ENCODE measurements at regions not wholly inside any gene's neighbourhood (a gene's known extent, or its start where the extent isn't known, plus 50 kb on each side); places are given as distances from the start of the nearest gene placed in this dataset.
"Not testable (repeated sequence)": the region's sequence is repeated elsewhere in the genome, so short reads cannot be mapped to it uniquely, and the experiment has no call there.

DNA sequence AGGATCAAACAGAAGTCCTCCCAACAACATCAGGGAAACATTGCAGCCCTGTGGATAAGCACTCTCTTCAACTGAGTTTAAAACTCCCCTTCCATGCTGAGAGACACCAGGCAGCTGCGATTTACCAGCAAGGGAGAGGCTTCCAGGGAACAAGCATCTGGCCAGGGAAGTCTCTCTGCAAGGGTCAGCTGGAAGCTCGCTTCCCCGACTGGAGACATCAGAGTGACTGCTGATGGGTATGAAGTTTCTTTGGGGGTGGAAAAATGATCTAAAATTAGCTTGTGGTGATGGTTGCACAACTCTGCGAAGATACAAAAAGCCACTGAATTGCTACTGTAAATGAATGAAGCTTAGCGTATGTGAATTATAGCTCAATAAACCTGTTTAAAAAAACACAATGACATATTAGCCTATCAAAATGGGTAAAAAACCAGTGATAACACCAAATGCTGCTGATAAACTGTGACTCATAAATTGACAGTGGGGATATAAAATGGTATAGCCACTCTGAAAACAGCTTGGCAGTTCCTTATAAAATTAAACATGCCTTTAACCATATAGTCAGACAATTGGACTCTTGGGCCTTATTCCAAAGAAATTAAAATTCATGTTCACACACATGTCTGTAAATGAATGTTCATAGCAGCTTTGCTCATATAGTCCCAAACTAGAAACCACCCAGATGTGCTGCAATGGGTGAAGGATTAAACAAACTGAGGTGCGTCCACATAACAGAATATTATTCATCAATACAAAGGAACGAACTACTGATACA lies 1082.0 kb downstream of the SOCS6 start:
- DNase-seq (ENCODE audit: low read depth), result no peak

DNA sequence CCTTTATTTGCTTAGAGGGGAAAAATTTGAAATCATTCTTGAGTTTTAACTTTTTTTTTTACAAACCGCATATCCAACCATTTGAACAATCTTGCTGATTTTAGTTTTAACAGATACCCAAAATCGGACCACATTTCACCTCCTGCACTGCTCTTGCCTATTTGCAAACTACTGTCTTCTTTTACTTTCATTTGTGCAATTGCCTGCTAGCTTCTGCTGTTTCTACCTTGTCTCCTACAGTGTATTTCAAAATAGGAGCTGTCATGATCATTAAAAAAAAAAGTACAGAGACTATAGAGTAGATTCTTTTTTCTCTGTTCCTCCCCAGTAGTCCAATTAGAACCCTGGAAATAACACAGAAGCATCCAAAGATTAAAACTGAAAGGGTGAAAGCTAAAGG lies 1081.2 kb downstream of the SOCS6 start:
- no peak for DNase-seq (ENCODE audit: low read depth)

DNA sequence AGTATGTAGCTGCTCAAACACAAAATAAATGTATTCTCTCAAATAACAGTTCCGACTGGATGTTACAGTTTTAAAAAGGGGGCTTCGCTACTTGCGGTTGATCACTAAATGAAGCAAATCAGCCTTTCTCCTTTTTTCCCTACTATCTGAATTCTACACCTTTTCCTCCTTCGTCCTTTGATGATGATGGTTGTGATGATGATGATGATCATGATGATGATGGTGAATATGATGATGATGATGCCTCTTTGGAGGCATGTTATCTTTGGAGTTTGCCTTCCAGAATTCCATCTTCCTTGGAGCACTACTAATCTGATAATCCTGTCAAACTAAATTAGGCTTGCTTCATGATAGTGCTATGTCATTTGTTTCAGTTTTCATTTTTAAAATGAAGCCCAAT lies 1073.3 kb downstream of the SOCS6 start:
- DNase-seq (ENCODE audit: low read depth), result no peak

DNA sequence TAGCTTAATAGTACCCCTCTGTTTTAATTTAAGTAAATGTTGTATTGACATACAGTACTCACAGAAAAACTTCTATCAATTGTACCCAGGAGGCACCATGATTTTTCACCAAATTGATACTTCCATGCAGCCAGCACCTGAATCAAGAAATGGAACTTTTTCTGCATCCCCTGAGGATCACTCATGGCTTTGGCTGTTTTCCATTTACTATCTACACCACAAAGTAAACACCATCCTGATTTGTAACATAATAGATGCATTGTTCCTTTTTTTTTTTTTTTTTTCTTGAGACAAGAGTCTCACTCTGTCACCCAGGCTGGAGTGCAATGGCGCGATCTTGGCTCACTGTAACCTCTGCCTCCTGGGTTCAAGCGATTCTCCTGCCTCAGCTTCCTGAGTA lies 1066.8 kb downstream of the SOCS6 start:
- not testable (repeated sequence) for DNase-seq (ENCODE audit: low read depth)

DNA sequence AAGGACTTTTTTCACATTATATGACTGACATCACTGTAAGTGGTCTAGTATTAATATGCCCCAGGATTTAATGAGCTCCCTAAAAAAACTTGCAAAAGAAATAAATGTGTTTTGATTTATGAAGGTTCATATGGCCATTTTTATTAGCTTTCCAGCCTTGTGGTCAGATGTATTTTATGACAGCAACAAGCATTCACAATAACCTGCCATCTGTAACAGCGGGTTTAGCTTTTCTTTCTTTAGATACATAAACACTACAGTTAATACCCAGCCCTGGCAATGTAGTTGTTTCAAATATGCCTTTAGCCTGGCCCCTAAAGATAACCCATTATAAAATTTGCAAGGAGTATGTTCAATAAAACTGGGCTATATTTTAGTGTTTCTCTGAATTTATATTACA lies 1063.8 kb downstream of the SOCS6 start:
- DNase-seq (ENCODE audit: low read depth), result no peak

DNA sequence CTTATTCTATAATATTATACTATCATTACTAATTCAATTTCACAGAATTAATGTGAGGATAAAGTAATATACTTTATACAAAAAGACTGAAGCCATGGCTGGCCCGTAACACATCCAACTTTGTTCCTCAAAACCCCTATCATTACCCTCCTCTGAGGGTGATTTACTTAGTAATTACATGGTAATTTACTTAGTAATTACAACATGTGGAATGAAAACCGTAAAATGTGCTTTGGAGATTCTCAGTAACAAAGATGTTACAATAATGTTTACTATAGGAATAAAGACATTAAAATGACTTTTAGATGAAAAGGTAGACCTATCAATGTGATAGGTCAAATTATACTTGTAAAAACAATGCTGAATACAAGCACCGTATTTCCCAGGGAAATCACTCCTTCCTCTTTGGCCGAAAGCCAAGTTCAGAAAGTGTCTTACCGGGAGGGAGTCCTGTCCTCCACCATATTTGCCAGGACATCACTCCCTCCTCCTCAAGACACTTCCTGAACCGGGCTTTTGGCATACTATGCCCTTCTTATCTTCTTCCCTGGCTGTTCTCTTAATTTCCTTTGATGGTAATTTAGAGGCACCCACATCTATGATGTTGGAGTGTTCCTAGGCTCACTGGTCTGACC lies 1047.8 kb downstream of the SOCS6 start:
- DNase-seq (ENCODE audit: low read depth), result no peak

DNA sequence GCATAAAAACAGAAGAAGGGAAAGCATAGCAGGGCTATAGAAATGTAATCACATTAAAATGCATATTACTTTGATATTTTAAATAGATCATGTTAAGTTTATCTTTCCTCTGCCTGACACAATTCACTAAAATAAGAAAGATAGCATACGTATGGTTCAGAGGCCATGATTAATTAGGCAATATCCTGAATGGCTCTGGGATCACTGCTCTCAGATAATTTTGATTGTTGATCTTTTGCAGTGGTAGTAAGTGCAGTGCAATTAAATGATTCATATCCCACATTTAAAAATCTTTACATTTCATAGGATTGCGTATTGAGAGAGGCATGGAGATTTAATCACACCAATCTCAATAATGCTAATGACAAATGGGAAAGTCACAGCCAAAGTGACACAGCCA lies 1040.7 kb downstream of the SOCS6 start:
- DNase-seq (ENCODE audit: low read depth), result no peak

DNA sequence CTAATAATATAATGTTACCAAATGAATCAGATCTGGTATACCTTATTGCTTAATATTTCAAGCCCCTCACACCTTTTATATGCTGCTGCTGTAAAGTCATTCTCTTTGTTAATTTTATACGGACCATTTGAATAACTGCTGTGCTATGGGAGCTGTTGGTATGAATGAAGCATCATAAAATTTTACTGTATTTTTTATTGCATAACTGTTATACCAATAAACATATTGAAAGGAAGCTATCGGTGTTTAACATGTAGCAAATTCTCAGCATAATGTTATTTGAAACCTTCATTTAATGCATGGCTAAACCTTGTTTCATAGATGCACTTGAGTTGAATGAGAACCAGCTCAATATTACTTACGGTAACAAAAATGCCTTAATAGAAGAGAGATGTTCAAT lies 1040.3 kb downstream of the SOCS6 start:
- DNase-seq (ENCODE audit: low read depth), result no peak

DNA sequence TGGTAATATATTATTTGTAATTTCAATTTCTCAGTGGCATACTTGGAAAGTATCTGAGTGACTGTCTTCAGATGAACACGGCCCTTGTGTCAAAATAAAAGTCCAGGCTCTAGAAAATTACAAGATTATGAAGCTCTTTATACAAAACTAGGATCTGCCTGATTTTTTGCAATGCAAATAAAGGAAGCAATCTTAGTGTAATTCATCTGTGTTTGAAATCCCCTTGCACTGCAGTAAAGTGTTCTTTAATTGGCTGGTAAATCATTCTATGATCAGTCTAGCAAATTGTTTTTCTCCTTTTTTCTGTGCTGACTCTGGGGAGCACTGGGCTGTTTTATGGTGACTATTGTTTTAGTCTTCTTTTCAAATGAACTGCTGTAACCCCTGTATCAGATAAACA lies 1039.0 kb downstream of the SOCS6 start:
- no peak for DNase-seq (ENCODE audit: low read depth)

DNA sequence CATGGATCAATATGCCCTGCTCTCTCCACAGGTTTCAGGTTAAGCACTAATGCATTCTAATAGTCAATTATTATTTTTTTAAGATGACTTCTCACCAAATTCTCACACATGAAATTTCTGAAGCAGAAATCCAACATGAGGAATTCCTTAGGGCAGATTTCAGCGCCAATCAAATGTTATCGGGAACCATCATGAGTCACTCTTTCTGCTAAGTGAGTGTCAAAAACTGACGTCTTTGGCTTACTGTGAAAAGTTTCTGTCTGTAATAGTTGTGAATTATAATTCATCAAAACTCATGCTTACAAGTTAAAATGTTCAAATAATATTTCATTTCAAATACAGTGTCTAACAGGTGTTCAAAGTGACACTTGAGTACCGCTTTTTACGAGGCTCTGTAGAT lies 1038.6 kb downstream of the SOCS6 start:
- DNase-seq (ENCODE audit: low read depth), result no peak

DNA sequence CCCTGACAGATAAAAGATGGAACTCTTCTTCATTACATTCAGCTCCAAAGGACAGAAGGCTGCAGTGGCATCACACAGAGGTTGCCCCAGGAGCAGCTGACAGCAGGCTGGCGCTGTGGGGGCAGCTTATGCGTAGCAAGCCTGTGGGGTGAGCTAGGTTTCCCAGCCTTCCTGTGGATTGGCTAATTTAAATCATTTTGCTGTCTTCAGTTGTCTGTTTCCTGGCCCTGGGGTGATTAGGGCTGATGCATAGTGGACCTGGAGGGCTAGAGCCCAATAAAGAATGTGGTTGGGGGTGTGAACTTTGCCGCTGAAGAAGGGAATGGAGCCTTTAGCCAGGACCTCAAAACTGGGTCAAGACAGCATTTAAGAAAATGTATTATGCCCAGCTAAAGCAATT lies 1038.0 kb downstream of the SOCS6 start:
- no peak for DNase-seq (ENCODE audit: low read depth)

DNA sequence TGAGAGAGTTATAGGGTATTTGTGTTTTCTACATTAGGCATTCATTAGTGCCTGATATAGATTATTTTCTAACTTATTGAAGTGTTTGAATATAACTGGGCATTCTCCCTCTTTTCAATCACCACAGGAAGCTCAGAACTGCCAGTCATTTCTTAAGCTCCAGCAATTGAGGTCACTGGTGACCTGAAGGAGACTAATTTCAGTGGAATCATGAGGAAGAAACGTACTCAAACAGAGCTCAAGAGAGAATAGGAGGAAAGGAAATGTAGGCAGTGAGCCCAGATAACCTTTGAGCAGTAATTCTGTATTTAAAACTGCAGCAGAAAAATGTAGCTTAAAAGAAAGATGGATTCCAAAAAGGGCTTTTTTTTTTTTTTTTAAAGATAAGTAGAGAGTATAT lies 1035.5 kb downstream of the SOCS6 start:
- no peak for DNase-seq (ENCODE audit: low read depth)

DNA sequence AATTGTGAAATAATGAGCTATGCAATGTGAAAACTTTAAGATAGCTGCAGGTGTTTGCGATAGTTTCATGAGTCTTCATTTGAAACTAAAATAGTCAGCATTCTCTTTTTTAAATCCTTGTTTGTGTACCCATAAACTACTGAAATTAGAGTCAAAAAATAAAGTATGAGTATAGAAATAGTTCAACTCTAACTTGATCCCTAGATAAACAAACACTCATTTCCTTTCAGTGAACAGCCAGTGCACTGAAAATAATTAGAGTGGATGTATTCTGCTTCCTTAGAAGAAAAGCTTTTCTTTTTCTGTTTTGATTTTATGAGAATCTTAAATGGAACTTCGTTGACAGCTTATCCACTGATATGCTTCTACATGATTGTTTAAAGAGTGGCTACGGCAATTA lies 1033.4 kb downstream of the SOCS6 start:
- no peak for DNase-seq (ENCODE audit: low read depth)

DNA sequence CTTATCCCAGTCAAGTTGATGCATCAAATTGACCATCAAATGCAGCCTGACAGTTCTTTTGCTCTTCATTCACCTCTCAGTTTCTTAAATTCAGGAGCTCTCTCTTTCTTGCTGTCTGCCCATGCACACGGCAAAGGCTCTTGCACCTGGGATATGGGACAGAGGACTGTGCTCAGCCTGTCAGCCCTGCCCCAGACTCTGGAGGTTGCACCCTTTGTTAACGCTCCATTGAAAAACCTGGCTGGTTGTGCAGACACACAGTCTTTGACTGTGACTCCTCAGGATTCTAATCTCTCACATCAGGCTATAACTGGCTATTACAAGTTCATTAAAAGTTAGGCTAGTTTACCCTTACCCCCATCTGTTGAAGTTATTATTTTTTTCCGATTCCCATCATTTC lies 1032.5 kb downstream of the SOCS6 start:
- no peak for DNase-seq (ENCODE audit: low read depth)

DNA sequence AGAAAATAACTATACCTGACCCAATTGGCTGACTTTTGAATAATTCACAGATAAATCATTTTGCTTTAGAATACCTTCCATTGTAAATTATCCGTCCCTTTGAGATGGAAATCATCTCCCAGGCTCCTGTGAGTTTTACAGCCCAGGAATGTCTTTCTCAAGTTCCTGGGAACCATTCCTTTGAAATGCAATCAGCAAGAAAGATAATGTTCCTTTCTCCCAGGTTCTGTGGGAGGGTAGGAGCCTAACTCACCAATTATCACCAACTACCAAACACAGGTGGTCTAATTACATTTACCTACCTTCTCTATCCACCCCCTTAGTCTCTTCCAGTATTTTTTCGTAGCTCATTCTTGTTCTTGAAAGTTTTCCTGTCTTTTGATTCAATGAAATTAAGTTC lies 1016.0 kb downstream of the SOCS6 start:
- no peak for DNase-seq (ENCODE audit: low read depth)

DNA sequence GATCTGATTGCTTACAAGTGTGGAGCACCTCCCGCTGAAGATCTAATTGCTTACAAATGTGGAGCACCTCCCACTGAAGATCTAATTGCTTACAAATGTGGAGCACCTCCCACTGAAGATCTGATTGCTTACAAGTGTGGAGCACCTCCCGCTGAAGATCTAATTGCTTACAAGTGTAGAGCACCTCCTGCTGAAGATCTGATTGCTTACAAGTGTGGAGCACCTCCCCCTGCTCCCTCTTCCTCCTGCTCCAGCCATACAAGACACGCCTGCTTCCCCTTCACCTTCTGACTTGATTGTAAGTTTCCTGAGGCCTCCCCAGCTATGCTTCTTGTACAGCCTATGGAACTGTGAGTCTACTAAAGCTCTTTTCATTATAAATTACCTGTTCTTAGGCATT lies 1014.9 kb downstream of the SOCS6 start:
- not testable (repeated sequence) for DNase-seq (ENCODE audit: low read depth)

DNA sequence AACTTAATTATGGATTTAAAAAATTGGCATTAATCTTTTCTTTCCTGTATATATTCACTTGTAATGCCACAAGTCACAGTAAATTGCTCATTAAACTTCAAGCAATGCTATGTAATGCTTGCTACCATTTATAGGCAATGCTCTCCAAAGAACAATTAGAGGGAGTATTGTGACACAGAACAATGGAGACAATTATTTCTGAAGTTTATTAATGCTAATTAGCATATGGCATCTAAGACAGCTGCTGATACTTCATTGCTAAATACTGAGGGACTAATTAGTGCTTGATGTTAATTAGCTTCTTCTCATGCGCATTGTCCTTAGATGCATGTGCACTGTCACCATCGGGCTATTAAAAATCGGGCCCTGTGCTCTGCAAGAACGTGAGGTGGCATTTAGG lies 1012.8 kb downstream of the SOCS6 start:
- DNase-seq (ENCODE audit: low read depth), result no peak

DNA sequence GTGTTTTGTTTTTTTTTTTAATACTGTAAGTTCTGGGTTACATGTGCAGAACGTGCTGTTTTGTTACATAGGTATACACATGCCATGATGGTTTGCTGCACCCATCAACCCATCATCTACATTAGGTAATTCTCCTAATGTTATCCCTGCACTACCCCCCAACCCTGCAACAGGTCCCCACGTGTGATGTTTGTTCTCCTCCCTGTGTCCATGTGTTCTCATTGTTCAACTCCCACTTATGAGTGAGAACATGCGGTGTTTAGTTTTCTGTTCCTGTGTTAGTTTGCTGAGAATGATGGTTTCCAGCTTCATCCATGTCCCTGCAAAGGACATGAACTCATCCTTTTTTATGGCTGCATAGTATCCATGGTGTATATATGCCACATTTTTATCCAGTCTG lies 1005.4 kb downstream of the SOCS6 start:
- not testable (repeated sequence) for DNase-seq (ENCODE audit: low read depth)

DNA sequence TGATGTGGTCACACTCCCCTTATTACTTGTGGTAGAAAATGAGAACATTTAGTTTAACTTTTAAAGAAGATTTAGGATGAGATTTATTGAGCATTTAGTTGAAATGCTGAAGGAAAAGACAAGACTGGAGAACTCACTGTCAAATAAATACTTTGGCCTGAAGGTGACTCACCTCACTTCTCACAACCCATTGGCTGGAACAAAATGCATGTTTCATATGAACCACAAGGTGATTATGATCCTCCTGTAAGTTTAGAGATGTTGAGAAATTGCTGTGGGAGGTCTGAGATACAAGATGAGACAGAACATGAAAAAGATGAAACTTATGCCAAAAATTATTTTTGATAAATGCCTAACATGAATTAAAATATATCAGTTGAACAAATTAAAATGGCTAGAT lies 1004.5 kb downstream of the SOCS6 start:
- no peak for DNase-seq (ENCODE audit: low read depth)

DNA sequence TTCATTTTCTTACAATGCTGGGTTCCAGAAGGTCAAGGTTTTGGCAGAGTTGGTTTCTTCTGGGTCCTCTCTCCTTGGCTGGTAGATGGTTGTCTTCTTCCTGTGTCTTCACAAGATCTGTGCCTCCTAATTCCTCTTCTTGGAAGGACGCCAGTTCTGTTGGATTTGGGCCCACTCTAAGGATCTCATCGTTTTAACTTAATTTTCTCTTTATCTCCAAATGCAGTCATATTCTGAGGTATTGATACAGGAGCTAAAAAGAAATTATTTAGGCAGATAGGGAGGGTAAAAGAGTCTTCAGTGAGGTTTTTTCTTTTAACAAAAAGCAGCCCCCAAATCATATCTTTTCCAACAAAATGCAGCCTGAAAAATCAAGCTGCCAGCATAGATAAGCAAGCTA lies 998.4 kb downstream of the SOCS6 start:
- no peak for DNase-seq (ENCODE audit: low read depth)

DNA sequence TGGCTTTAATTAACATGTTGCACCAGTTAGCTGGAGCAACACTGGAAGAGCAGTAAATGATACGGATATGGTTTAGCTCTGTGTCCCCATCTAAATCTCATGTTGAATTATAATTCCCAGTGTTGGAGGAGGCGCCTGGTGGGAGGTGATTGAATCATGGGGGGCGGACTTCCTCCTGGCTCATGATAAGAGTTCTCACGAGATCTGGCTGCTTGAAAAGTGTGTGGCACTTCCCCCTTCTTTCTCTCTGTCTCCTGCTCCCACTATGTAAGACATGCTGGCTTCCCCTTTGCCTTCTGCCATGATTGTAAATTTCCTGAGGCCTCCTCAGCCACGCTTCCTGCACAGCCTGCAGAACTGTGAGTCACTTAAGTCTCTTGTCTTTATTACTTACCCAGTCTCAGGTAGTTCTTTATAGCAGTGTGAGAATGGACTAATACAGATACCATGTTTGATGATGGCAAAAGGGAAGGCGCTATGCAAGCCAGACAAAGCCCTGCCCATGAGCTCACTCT lies 963.6 kb downstream of the SOCS6 start:
- no peak for DNase-seq (ENCODE audit: low read depth)

DNA sequence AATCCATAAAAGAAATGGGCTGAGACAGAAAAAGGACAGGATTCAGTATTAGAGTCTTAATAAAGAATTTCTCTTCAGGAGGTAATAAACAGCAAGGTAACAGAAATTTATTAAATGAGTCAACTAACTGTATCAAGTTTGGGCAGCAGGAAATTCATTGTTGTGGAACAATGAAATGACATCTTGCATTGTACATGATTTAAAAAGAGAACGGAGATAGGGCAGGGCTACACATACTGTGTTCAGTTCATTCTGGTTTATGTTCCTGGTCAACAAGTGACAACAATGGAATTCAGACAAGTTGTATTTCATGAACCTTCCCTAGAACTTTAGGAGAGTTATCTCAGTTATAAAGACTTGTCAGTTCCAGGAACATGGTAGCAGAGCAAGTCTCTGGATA lies 961.3 kb downstream of the SOCS6 start:
- no peak for DNase-seq (ENCODE audit: low read depth)

DNA sequence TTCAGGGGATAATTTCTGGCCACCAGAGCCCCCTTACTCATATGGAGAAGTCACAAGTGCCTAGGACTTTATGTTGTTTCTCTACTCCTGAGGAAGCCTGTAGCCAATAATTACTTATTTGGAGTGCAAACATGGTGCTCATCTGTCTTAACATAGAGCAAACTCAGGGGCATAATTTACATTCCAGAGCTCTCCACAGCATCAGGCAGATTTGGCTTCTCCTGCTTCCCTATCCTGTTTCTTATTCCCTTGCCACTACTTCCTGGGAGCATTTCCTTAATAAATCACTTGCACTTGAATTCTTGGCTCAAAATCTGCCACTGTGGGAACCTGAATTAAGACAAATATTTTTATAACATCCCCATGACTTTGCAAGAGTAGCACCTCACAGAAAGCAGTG lies 960.9 kb downstream of the SOCS6 start:
- DNase-seq (ENCODE audit: low read depth), result no peak

DNA sequence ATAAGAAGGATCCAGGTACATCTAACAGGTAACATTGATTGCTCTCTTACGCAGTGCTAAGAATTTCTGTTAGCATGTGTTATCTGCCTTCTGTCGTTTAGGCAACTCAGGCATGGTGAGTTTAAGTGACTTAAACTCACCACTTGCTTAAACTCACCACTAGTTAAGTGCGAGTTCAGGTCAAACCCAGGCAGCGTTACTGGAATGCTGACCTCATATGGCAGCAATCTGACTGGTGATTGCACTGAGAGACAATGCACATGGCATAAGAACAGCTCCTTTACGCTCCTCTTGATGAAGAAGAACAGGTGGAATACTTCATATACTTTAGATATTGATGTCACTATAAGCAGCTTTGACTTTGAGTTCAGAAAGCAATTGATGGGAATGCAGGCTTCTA lies 954.1 kb downstream of the SOCS6 start:
- DNase-seq (ENCODE audit: low read depth), result no peak

Measured in HS-5 (cell line).